SK-N-DZ (cell line): ENCODE measurements at regions not wholly inside any gene's neighbourhood (a gene's known extent, or its start where the extent isn't known, plus 50 kb on each side); places are given as distances from the start of the nearest gene placed in this dataset.

Experiments
- DNase-seq: peaks from one replicate; pipeline ENCODE4 v3.0.0-alpha.2; 2015; ENCODE audit warnings: low spot score

DNA sequence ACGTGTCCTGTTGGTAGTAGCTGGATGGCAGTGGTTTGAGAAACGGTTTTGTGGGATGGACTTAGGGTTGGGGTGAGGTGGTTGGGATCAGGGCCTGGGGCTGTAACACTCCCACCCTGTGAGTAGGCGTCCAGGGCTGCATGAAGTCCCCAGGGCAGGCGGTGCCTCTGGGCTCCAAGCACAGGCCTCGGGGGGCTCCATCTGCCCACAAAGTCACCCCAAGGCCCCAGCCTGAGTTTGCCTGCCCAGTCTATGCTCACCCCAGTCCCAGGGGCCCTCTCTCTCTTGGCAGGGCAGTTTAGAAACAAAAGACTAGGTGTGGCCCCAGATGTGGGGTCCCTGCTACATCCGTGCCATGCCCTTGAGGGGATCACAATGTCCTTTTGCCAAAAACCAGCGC, 86.9 kb upstream of the PRR23E start:
- DNase-seq, result no peak

DNA sequence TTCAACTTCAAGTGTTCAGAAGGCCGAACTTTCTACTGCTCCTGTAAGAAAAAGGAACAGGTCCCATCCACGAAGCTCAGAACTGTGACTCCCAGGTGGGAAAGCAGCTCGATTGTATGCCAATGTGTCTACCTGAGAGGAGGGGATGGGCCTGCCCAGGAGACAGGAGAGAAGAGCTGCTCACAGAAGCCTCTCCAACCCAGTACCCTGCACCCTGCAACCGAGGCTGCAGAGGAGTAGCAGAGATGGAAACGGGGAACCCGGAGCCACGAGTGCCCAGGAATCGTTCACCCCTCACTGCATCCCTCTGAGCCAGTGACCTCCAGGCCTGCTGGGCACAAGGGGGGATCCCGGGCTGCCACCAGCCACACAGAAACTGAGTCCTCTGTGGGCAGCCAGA, 86.5 kb upstream of the PRR23E start:
- DNase-seq, result no peak

DNA sequence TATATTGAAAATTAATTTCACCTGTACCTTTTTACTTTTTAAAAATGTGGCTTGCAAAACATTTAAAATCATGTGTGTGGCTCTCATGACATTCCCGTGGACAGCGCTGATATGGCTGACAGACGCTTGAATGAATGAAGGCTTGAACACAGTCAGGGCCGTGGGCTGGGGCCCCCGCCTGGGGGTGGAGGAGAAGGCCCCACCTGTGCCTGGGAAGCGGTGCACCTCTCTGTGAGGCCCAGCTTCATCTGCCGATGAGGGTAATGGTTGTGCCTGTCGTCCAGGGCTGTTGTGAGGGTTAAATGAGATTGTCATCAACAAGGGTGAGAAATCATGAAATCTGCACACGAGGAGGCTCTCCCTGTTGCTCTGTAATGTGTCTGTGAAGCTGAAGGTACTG, 85.9 kb upstream of the PRR23E start:
- DNase-seq, result no peak

DNA sequence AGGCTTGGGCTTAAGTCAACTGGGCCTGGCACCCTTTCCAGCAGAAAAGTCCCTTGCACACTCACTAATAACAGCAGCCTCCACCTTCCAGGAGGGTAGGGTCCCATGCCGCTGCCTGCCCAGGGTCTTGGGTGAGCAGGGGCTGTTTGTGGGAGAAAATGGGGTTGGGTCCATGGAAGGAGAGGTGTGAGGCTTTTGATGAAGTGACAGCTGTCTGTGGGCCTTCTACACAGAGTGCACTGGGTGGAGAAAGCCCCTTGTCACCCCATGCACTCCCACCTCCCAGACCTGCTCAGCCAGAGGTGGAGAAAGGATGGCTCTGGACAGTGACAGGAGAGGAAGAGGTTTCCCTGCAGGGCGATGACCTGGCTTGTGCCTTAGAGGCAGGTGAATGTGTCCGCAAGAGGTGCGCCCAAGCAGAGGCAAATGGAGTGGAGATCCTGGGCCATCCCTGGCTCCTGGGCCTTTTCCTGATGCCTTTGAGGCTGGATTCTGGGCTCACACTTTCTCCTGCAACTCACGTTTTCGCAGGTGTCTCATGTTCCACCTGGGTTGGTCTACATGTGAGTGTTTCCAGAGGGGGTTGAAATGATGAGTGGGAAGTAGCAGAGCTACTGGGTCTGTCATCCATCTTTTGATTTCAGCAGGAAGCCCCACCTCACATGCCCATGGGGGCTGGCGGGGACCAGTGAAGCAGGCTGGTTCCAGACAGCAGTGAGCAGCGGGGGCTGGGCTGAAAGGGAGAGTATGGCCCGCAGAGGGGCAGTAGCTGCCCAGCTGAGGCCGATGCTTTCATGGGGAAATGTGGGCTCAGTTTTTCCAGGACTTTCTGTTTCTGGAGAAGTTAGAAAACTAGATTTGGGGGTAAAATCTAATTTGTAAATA, 85.2 kb upstream of the PRR23E start:
- no peak for DNase-seq

DNA sequence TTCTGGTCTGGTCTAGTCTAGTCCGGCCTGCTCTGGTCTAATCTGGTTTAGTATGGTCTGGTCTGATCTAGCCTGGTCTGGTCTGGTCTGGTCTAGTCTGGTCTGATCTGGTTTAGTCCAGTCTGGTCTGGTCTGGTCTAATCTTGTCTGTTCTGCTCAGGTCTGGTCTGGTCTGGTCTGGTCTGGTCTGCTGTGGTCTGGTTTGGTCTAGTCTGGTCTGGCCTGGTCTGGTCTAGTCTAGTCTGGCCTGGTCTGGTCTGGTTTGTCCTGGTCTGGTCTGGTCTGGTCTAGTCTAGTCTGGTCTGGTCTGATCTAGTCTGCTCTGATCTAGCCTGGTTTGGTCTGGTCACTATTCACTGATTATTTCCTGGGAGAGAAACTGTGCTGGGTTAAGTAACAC, 84.1 kb upstream of the PRR23E start:
- peak; percentile 63 for DNase-seq

DNA sequence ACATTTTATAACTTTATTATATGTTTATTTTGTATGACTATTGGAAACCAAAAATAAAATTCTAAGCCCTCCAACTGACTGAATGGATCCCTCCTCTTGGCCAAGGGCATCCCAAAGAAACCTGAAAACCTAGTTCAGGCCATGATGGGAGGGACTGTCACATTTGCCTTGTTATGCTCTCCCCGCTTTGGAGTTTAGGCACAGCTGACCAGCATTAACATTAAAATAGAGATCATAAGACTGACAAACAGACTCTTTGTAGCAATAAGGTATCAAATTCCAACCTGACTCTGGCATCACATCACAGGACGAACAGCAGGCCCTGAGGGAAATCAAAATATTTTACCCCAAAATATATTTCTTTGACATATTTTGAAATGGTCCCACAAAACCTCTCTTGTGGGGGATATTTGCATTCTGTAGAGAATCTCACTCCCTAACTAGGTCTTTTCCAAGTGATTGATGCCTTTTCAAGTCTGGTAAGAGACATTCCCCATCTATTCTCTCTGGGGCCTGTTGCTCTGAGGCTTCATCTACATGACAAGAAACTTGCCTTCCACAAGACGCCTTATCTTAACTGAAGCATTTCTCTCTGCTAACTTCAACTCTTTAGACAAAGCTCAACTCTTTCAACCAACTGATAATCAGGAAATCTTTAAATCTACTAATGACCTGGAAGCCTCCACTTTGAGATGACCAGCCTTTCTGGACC, 81.8 kb upstream of the PRR23E start:
- no peak for DNase-seq

DNA sequence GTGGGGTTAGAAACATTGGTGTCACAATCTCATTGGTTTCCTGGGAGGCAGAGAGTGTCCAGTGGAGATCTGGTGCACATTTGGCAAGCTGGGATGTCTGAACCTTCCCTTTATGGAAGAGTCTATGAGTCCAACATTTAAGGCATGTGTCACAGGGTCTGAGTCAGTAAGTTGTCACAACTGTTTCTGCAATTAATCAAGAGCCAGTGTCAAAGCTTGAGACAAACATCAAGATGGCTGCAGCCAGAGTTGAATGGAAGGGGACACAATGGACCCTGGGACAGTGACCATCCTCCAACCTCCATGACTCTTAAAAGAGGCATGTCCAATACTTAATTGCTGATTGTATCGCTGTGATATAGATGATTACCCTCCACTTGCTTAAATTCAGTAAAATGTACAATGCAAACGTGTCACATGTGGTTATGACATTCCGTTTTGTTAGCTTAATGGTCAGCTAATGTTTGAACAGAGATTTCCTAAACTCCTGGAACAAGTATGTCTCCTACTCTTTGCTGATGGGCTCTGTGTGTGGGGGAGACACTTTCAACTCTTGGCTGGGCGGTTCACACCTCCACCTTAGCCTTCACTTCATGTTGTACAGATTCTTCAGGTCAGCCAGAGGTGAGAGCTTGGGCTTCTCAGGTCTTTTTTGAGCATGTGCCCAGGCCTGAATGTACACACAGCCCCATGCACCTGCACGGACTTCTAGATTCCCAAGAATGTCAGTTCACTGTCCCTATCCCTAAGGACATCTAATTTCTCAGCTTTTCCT, 79.9 kb upstream of the PRR23E start:
- DNase-seq, result no peak

DNA sequence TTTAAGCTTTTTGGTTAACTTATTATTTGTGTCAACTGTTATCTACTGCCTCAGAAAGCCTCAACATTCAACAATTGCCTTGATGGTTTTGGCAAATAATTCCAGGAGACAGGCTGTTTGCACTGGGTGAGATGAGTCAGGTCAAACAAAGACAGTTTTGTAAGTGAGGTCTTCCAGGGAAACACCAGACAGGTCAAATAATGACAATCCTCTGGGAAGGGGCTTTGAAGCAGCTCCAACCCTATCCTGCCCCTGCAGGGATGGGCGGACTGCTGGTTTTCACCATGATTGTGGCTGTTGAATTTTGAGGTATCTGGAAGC, 79.4 kb upstream of the PRR23E start:
- DNase-seq, result no peak

DNA sequence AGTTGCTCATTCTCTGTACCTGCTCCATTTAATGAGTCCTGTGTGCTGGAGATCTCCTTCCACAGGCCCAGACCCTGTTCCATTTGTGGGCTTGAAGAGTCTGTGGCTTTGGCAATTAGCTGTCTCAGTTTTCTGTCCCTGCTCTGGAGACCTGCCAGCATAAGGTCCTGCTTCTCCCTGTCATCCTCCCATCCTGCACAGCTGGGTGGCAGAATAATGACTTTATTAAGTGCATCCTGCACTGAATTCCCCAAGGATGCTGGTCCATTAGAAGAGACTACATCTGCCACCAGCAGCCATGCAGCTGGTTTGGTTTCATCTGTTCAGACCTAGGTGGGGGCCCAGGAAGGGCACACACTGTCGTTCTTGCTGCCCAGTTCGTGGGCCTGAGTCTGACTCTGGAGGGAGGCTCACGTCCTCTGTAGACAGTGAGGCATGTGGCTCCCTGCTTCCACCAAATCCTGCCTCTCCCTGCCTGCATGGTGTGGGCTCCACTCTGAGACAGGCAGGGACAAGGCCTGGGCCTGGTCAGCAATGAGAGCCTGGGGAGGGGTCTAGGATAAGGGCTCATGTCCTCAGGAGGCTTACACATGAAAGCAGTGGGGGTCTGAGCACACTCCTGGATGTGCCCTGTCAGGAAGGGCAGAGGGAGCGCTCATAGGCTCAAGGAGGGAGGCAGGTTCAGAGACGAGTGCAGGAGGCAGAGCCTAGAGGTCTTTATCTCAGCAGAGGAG, 78.4 kb upstream of the PRR23E start:
- DNase-seq, result peak; percentile 79

DNA sequence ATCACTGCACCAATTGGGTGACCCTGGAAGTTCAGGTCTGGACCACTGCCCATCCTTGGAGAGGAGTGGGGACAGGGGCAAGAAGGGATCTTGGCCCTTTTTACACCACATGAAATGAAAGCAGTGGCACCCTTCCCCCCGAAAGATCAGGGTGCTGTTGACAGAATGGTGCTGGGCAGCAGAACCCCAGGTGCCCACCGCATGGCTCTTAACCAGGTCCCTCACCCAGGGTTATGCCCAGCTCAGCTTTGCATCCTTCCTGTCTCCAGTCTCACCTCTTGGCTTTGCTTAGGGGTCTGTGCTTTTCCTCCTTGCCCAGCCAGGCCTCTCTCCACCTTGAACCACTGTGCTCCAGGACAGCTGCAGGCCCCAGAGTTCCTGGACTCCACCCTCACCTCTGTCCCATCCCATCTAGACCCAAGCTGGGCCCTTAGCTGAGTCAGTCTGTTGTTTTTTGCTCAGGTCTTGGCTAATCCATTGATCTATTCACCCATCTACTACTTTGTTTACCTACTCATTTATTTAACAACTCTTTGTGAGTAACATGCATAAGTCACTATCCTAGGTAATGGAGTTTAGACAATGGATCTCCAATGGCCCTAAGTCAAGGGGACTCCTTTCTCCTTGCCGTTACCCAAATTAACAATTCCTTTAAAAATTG, 77.1 kb upstream of the PRR23E start:
- DNase-seq, result no peak

DNA sequence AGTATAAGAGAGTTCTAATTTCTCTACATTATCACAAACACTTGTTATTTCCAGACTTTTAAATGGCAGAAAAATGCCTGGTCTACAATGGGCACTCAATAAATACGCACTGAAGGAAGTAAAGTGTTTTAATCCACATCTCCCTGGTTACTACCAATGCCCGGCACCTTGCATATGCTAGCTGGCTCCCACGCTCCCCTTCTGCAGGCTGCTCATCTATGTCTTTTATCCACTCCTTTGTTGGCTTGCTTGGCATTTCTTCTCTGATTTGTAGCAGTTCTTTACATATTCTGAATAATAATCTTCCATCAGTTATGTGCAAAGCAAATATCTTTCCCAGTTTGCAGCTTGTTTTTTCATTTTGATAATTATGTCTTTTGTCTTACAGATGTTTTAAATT, 74.6 kb upstream of the PRR23E start:
- no peak for DNase-seq

DNA sequence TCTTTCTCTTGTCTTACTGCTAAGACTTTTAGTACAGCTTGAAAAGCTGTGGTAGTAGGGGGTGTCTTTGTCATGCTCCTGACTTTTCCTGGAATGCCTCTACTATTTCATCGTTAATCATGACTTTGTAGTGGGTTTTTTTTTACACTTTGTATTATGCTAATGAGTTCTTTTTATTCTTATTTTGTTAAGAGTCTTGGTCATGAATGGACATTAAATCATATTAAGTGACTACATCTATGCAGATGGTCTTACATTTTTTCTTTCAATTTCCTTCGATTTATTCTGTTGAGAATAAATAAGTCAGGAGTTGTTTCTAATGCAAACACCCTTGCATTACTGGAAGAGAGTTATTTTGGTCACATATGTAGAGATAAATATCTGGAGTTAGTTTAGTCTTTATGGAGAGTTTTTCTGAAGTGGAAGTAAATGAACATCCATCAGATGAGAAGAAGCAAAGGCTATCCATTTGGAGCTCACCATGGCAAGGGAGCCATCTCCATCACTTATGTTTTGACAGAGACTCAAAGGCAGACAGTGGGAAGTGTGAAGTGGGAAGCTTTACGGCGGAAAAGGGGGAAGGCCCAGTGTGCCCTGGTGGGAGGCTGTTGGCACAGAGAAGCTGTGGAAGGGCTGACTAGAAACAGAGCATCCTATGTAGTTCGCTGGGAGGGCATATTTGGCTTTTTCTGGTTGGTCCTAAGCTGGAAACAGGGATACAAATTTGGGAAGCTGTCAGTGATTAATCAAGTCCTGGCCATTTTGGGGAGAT, 73.1 kb upstream of the PRR23E start:
- no peak for DNase-seq

DNA sequence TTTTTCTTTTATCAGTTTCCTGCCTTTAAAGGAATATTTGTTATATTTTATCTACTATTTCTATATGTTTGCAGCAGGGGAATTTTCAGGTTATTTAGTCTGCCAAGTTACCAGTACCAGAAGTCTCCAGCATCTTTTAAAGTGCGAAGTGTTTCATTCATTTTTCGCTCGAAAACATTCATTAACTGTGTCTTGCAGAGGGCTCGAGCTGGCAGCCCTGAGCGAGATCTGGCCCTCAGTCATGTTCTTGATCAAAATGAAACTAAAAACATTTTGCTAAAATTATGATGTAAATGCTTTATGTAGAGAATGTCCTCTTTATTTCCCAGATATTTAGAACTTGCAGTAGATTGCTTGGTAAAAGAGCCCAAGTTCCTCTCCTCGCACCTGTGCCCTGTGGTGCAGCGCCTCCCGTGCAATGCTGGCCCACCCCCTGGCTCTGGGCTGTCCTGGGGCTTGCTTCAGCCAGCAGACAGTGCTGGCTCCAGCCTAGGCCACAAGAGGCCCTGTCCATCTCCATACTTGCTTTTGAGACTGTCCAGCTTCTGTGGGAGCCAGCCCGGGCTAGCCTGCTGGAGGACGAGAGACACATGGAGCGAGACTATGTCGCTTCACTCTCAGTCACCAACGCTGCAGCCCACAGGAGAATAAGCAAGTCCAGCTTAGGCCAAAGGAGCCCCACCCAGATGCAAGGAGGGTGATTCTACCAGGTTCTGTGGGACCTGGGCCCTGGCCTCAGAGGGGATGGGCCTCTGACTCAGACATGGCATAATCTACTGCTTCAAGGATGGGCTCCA, 71.9 kb upstream of the PRR23E start:
- DNase-seq, result no peak

DNA sequence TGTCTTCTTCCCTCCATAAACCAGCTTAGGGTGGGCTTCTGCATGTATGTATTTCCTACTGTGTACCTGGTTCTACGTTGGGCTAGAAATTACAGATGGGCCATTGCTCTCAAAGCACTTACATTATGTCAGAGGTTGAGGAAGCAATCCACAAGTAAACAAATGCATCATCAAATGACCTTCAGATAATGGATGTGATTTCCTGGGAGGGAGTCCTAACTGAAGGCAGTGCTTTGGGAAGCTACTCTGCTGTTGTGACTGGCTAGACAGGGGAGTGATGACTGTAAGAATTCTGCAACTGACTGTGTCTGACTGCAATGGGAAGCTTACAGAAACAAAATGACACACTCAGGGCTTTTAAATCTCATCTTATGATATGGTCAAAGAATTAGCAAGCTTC, 71.0 kb upstream of the PRR23E start:
- DNase-seq, result no peak

DNA sequence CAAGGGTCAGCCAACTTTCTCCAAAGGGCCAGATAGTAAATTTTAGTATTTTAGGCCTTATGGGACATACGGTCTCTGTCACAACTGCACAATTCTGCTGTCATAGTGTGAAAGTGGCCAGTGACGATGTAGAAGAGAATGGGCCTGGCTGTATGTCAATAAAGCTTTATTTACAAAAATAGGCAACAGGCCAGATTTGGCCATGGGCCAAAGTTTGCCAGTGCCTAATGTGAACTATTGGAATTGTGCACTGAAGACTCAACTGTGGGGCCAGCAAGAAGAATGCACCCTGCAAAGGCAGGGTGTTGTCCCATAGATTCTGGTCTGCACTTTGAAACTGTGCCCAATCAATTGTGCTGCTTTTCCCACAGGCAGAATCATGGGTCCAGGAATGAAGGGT, 69.4 kb upstream of the PRR23E start:
- DNase-seq, result no peak

DNA sequence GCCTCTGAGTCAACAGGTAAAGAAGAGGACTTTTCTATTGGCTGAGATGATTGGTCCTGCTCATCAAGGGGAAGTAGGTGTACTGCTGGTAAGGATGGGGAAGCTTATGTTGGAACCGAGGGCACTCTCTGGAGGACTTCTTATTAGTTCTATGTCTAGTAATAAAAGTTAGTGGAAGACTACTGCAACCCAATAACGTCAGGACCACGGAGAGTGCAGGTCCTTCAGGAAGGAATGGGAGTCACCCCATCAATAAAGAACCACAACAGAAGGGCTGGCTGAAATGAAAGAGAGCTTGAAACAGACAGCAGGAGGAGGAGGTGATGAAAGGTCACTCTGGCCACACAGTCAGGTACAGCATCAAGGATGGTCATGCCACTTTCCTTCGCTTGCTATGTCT, 68.8 kb upstream of the PRR23E start:
- no peak for DNase-seq

DNA sequence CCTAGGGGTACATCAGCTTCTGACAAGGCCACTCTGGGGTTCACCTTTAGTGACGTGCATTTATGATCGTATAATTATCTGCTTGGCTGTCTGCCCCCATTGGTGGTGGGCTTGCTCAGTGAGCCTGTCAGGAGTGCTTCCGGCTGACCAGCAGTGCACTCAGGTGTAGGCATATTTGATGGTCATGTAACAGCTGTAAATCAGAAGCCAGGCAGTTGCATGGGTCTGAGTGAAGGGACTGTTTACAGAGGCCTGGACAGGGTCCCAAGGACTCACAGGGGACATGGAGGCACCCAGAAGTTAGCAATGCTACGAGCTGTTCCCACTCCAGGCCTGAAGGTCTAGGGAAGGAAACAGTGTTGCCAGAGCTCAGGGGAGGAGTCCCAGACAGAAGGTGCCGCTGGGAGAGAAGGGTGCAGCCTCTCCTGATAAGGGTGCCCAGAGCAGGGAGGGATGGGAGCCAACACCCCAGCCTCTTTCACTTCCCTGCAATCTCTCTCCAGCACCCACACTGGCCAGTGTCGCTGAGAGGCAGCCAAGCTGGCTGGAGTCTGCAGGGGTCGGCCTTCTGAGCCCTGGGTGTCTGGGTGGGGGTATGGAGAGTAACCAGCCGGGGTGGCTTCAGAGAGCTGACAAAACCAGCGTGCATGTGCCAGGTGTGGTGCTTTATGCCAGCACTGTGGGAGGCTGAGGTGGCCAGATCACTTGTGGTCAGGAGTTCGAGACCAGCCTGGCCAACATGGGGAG, 61.3 kb upstream of the PRR23E start:
- no peak for DNase-seq

DNA sequence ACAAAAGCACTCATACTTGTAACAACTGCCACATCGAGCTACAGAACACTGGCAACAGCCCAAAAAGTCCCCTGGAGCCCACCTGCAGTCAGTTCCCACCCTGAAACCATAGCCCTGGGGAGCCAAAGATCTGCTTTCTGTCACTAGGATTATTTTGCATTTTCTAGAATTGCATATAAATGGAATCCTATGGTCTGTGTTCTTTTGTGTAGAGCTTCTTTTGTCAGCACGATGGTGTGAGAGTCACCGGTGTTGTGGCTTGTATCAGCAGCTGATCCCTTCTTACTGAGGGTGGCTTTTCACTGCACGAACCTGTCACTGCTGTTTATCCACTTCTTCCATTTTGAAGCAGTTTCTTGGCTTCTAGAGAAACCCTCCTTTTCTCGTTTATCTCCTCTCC, 60.1 kb upstream of the PRR23E start:
- no peak for DNase-seq

DNA sequence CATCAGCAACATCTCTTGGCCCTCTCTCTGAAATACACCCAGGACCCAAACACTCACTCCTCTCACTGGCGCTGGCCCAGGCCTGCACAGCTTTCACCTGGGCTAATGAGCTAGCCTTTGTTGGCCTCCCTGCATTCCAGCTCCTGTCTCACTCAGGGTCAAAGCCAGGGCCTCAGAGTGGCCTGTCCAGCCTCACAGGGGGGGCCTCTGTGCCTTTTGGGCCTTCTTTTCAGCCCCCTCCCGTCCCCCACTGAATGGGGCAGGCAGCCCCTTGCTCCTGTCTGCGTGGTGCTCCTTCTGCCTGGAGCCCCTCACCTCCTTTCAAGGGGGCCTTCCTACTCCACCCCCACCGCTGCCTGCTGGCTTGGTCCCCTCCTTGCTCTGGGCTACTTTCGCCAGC, 59.0 kb upstream of the PRR23E start:
- DNase-seq, result no peak
